Loucy (cell line): ENCODE measurements at regions not wholly inside any gene's neighbourhood (a gene's known extent, or its start where the extent isn't known, plus 50 kb on each side); places are given as distances from the start of the nearest gene placed in this dataset.

Experiments used
- EZH2phosphoT487 ChIP-seq: fragments of 200-600 bp; IDR thresholded peaks from 2 replicates; pipeline ENCODE4 v1.6.1; 2018; ENCODE audit warnings: antibody characterized with exemption, mild to moderate bottlenecking, moderate library complexity, borderline replicate concordance
- TF ChIP-seq, protein P1 (sequence below): fragments of 200-600 bp; sonication (generic); conservative IDR thresholded peaks from 2 replicates; pipeline ENCODE4 v1.5.1; 2014; ENCODE audit warnings: mild to moderate bottlenecking, antibody characterized with exemption, low read length

DNA sequence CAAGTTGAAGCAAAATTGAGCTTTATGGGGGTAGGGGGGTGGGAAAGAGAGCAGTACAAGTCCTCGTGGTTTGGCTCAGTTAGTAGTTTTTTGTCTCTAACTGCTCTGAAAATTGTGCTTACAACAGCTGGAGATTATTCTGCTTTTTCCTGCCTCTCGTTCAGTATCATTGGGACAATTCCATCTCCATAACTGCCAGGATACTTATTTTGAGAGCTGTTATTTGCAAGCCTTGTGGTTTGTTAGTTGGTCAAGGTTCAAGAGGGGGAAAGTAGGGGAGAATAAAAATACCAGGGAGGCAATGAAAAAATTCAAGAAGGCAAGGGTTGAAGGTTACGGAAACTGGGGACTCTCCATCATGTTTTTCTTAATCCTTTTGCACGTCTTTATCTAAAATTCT is 811.8 kb upstream of the ADGRL2 start:
- TF ChIP-seq, protein P1, sequence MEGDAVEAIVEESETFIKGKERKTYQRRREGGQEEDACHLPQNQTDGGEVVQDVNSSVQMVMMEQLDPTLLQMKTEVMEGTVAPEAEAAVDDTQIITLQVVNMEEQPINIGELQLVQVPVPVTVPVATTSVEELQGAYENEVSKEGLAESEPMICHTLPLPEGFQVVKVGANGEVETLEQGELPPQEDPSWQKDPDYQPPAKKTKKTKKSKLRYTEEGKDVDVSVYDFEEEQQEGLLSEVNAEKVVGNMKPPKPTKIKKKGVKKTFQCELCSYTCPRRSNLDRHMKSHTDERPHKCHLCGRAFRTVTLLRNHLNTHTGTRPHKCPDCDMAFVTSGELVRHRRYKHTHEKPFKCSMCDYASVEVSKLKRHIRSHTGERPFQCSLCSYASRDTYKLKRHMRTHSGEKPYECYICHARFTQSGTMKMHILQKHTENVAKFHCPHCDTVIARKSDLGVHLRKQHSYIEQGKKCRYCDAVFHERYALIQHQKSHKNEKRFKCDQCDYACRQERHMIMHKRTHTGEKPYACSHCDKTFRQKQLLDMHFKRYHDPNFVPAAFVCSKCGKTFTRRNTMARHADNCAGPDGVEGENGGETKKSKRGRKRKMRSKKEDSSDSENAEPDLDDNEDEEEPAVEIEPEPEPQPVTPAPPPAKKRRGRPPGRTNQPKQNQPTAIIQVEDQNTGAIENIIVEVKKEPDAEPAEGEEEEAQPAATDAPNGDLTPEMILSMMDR, result no peak
- TF ChIP-seq EZH2phosphoT487, result no peak
